ENCODE measurements at regions not wholly inside any gene's neighbourhood (a gene's known extent, or its start where the extent isn't known, plus 50 kb on each side); places are given as distances from the start of the nearest gene placed in this dataset.

GRCh38 chr2:19416784-19417684, 58.6 kb upstream of the OSR1 start:
- Histone ChIP-seq H3K27ac (no peak overlapping the region), H3K4me3 (no peak overlapping the region), H3K36me3 (no peaks in the 10 kb centered on the region), H3K9me3 (peaks cover 0 to 5% (median 0%) of the 10 kb centered on the region in 3 donors), H3K4me1 (peaks cover 0 to 15% (median 0%) of the 10 kb centered on the region in 3 donors), H3K27me3 (no peaks in the 10 kb centered on the region)
- 90 to 92% methylated on average over 2 to 3 of the region's 3 CpGs for WGBS, 2 donors (ENCODE audit: low coverage in 1 of 2)
- no peak for ATAC-seq
- TF ChIP-seq EP300 (IDR thresholded peaks at IDR 0.05) (no peak), CTCF (IDR thresholded peaks at IDR 0.05) (no peak), POLR2AphosphoS5 (IDR thresholded peaks at IDR 0.05) (no peak), POLR2A (IDR thresholded peaks at IDR 0.05) (no peak)

GRCh38 chr2:19416083-19416482, 57.7 kb upstream of the OSR1 start:
- Histone ChIP-seq H3K27ac (no peak overlapping the region), H3K9me3 (peaks cover 0 to 7% (median 0%) of the 10 kb centered on the region in 3 donors), H3K36me3 (no peaks in the 10 kb centered on the region), H3K4me1 (peaks cover 0 to 15% (median 0%) of the 10 kb centered on the region in 3 donors), H3K4me3 (no peak overlapping the region), H3K27me3 (no peaks in the 10 kb centered on the region)
- TF ChIP-seq POLR2A (IDR thresholded peaks at IDR 0.05) = no peak
- TF ChIP-seq CTCF (IDR thresholded peaks at IDR 0.05) = no peak
- TF ChIP-seq POLR2AphosphoS5 (IDR thresholded peaks at IDR 0.05) = no peak
- TF ChIP-seq EP300 (IDR thresholded peaks at IDR 0.05) = no peak
- ATAC-seq = no peak
- 86% methylated on average over 2 of the region's 2 CpGs; no CpG with 5 or more reads in 1 of the 2 donors for WGBS, 2 donors (ENCODE audit: low coverage in 1 of 2)

GRCh38 chr2:19409046-19409445, 50.6 kb upstream of the OSR1 start:
- H3K9me3 ChIP-seq = peaks cover 0 to 7% (median 0%) of the 10 kb centered on the region in 3 donors
- no peaks in the 10 kb centered on the region for H3K27me3 ChIP-seq
- no peak overlapping the region for H3K27ac ChIP-seq
- H3K36me3 ChIP-seq = no peaks in the 10 kb centered on the region
- no peak for ATAC-seq
- no peak overlapping the region for H3K4me3 ChIP-seq
- no peak for TF ChIP-seq POLR2AphosphoS5 (IDR thresholded peaks at IDR 0.05)
- no peak for TF ChIP-seq POLR2A (IDR thresholded peaks at IDR 0.05)
- TF ChIP-seq CTCF (IDR thresholded peaks at IDR 0.05) = no peak
- no peak for TF ChIP-seq EP300 (IDR thresholded peaks at IDR 0.05)
- peaks cover 0 to 8% (median 0%) of the 10 kb centered on the region in 3 donors for H3K4me1 ChIP-seq
- WGBS, 2 donors (ENCODE audit: low coverage in 1 of 2) = 42 to 61% methylated on average over 2 of the region's 2 CpGs

GRCh38 chr2:19408592-19408991, 50.2 kb upstream of the OSR1 start:
- H3K9me3 ChIP-seq = peaks cover 0 to 7% (median 0%) of the 10 kb centered on the region in 3 donors
- no peaks in the 10 kb centered on the region for H3K27me3 ChIP-seq
- ATAC-seq = no peak
- TF ChIP-seq POLR2A (IDR thresholded peaks at IDR 0.05) (no peak), POLR2AphosphoS5 (IDR thresholded peaks at IDR 0.05) (no peak), CTCF (IDR thresholded peaks at IDR 0.05) (no peak), EP300 (IDR thresholded peaks at IDR 0.05) (no peak)
- H3K4me1 ChIP-seq = peaks cover 0 to 12% (median 0%) of the 10 kb centered on the region in 3 donors
- H3K36me3 ChIP-seq = no peaks in the 10 kb centered on the region
- no peak overlapping the region for H3K27ac ChIP-seq
- H3K4me3 ChIP-seq = no peak overlapping the region
